ENCODE measurements at regions not wholly inside any gene's neighbourhood (a gene's known extent, or its start where the extent isn't known, plus 50 kb on each side); places are given as distances from the start of the nearest gene placed in this dataset.

DNA sequence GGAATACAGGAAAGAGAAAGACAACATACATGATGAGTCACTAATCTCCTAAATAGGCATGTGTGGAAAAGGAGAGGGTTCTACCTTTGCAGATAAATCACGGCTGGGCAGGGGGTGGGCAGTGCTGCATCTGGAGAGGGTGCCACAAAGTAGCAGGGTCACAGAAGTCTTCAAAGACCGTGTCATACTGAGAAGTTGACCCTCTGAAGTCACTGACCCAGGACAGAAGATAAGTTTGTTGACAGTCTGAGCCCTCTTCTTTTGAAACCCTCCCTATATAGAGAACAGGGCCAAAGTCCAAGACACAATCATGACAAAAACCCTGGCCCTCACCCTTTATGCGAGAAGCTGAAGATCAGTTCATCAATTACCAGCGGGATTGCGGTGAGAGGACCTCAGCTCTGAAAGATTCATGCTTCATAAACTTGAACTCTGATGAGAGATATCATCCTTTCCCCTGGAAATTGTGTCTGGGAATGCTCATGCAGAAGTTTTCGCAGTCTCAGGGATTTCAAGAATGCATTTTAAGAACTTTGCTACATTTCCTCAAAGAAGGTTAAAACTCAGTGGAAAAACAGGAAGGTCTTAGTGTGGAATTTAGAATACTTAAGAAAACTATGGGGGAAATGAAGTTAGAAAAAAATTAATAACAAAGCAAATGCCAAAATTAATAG, 129.5 kb downstream of the FAM124B start:
- TF ChIP-seq CTCF (IDR thresholded peaks at IDR 0.05; ENCODE audit: insufficient read depth, low read length, poor library complexity, severe bottlenecking) = no peak
- H3K4me3 ChIP-seq (ENCODE audit: low read depth, low read length) = no peak overlapping the region
- no peaks in the 10 kb centered on the region for H3K27me3 ChIP-seq (ENCODE audit: control insufficient read depth, insufficient read depth, low read length)
- H3K36me3 ChIP-seq (ENCODE audit: control insufficient read depth, insufficient read depth, low read length) = no peaks in the 10 kb centered on the region
- no peak for DNase-seq (ENCODE audit: low read depth)

DNA sequence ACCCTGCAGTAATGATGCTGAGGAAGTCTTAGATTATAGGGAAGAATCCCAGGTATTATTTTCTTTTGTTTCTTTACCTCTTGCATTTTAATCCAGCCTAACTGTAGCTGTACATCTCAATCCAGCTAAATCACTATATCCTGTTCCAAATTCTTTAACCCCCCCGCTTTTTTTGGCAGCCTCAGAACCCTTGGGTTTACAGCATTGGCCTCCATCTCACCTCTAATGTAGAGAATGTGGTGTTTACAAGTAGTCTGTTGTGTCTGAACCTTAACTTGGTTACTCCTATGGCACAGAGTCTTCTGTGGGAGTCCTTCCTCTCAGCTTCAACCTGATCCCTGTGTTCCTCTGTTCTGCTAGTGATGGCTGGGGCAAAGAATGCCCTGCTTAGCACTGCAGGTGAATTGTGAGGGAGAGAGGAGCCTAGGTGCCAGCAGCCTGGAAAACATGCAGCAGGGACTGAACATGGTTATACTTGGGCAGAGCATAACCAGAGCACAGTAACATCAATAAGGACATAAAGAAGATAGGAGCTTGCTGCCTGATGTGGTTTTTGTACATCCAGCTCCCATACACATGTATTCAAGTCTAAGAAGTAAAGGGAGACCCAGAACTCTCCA, 130.2 kb downstream of the FAM124B start:
- no peaks in the 10 kb centered on the region for H3K36me3 ChIP-seq (ENCODE audit: control insufficient read depth, insufficient read depth, low read length)
- H3K27me3 ChIP-seq (ENCODE audit: control insufficient read depth, insufficient read depth, low read length) = no peaks in the 10 kb centered on the region
- DNase-seq (ENCODE audit: low read depth) = no peak
- TF ChIP-seq CTCF (IDR thresholded peaks at IDR 0.05; ENCODE audit: insufficient read depth, low read length, poor library complexity, severe bottlenecking) = no peak
- no peak overlapping the region for H3K4me3 ChIP-seq (ENCODE audit: low read depth, low read length)

DNA sequence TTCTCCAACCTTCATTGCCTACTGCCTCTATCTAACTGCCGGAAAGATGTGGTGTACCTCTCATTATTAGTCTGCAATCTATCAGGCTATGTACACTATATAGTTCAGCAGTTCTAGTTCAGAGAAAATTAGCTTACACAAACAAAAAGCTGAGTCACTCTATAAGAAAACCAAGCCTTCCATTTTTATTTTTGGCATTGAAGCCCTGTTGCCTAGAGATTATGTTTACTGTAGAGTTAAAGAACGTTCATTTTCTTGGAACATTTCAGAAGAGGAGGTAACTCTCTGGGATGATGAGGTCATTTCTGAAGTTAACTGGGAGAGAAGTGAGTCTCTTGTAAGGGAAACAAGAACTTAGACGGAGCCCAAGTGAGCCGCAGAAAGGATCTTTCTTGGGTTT, 133.5 kb downstream of the FAM124B start:
- peak; percentile 41 for DNase-seq (ENCODE audit: low read depth)
- no peaks in the 10 kb centered on the region for H3K27me3 ChIP-seq (ENCODE audit: control insufficient read depth, insufficient read depth, low read length)
- no peak overlapping the region for H3K4me3 ChIP-seq (ENCODE audit: low read depth, low read length)
- no peaks in the 10 kb centered on the region for H3K36me3 ChIP-seq (ENCODE audit: control insufficient read depth, insufficient read depth, low read length)
- TF ChIP-seq CTCF (IDR thresholded peaks at IDR 0.05; ENCODE audit: insufficient read depth, low read length, poor library complexity, severe bottlenecking) = no peak

DNA sequence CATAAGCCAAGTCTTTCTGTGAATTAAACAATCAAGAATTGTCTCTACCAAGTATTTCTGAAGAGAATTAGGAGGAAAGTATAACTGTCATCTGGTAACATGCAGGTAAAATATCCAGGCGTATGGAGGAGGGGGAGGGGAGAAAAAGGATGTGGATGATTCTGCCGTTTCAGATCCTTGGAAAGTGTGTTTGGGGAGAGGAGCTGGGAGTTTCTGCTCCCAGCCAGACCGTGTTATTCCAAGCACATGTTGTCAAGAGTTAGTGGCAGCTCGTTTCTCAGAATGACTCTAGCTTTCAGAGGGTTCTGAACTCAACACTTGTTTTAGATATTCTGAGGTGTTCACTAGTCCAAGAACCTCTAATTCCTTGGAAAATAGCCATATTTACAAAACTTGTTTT, 137.6 kb downstream of the FAM124B start:
- no peak for DNase-seq (ENCODE audit: low read depth)
- no peak for TF ChIP-seq CTCF (IDR thresholded peaks at IDR 0.05; ENCODE audit: insufficient read depth, low read length, poor library complexity, severe bottlenecking)
- H3K4me3 ChIP-seq (ENCODE audit: low read depth, low read length) = no peak overlapping the region
- no peaks in the 10 kb centered on the region for H3K36me3 ChIP-seq (ENCODE audit: control insufficient read depth, insufficient read depth, low read length)
- no peaks in the 10 kb centered on the region for H3K27me3 ChIP-seq (ENCODE audit: control insufficient read depth, insufficient read depth, low read length)

- no peak for DNase-seq (ENCODE audit: low read depth)
- Histone ChIP-seq H3K4me3 (ENCODE audit: low read depth, low read length) (no peak overlapping the region), H3K36me3 (ENCODE audit: control insufficient read depth, insufficient read depth, low read length) (no peaks in the 10 kb centered on the region), H3K27me3 (ENCODE audit: control insufficient read depth, insufficient read depth, low read length) (no peaks in the 10 kb centered on the region)
- TF ChIP-seq CTCF (IDR thresholded peaks at IDR 0.05; ENCODE audit: insufficient read depth, low read length, poor library complexity, severe bottlenecking) = no peak
These were observed 138.3 kb downstream of the FAM124B start for GRCh38 chr2:224263571-224264043.

- no peak for DNase-seq (ENCODE audit: low read depth)
- no peak for TF ChIP-seq CTCF (IDR thresholded peaks at IDR 0.05; ENCODE audit: insufficient read depth, low read length, poor library complexity, severe bottlenecking)
- Histone ChIP-seq H3K4me3 (ENCODE audit: low read depth, low read length) (no peak overlapping the region), H3K36me3 (ENCODE audit: control insufficient read depth, insufficient read depth, low read length) (no peaks in the 10 kb centered on the region), H3K27me3 (ENCODE audit: control insufficient read depth, insufficient read depth, low read length) (no peaks in the 10 kb centered on the region)
These were observed 140.6 kb downstream of the FAM124B start for GRCh38 chr2:224261326-224261725.

Measured in kidney epithelial cell (primary cell).